Fibroblast of skin of abdomen (primary cell): ENCODE measurements at regions not wholly inside any gene's neighbourhood (a gene's known extent, or its start where the extent isn't known, plus 50 kb on each side); places are given as distances from the start of the nearest gene placed in this dataset.

Experiments used
- DNase-seq: peaks from one replicate; pipeline ENCODE4 v3.0.0-alpha.2; 2013

- DNase-seq: no peak
Observed at GRCh38 chr10:43968961-43969360, 320.3 kb upstream of the ZNF32 start.

- DNase-seq: no peak
Observed at GRCh38 chr10:43968076-43968475, 319.4 kb upstream of the ZNF32 start.

- DNase-seq: no peak
Observed at GRCh38 chr10:43966571-43966965, 317.9 kb upstream of the ZNF32 start.

GRCh38 chr10:43965918-43966570, 317.4 kb upstream of the ZNF32 start:
- DNase-seq: no peak

- DNase-seq: peak; percentile 96
Observed at GRCh38 chr10:43965033-43965917, 316.6 kb upstream of the ZNF32 start.

- DNase-seq: no peak
Observed at GRCh38 chr10:43964486-43964885, 315.8 kb upstream of the ZNF32 start.

GRCh38 chr10:43963793-43964425, 315.2 kb upstream of the ZNF32 start:
- no peak for DNase-seq

GRCh38 chr10:43963379-43963778, 314.7 kb upstream of the ZNF32 start:
- DNase-seq: no peak

- DNase-seq: peak; percentile 92
Observed at GRCh38 chr10:43962346-43963191, 313.9 kb upstream of the ZNF32 start.

- DNase-seq: no peak
Observed at GRCh38 chr10:43961523-43962345, 313.1 kb upstream of the ZNF32 start.

GRCh38 chr10:43960981-43961380, 312.3 kb upstream of the ZNF32 start:
- peak; percentile 35 for DNase-seq

- DNase-seq: no peak
Observed at GRCh38 chr10:43960477-43960876, 311.8 kb upstream of the ZNF32 start.

- DNase-seq: no peak
Observed at GRCh38 chr10:43960135-43960415, 311.4 kb upstream of the ZNF32 start.

GRCh38 chr10:43959364-43960134, 310.9 kb upstream of the ZNF32 start:
- no peak for DNase-seq

GRCh38 chr10:43958964-43959363, 310.3 kb upstream of the ZNF32 start:
- no peak for DNase-seq

GRCh38 chr10:43958071-43958432, 309.4 kb upstream of the ZNF32 start:
- no peak for DNase-seq

GRCh38 chr10:43957267-43958070, 308.8 kb upstream of the ZNF32 start:
- no peak for DNase-seq

GRCh38 chr10:43955978-43956377, 307.3 kb upstream of the ZNF32 start:
- DNase-seq: no peak

GRCh38 chr10:43955002-43955596, 306.4 kb upstream of the ZNF32 start:
- DNase-seq: no peak

- no peak for DNase-seq
Observed at GRCh38 chr10:43953672-43954071, 305.0 kb upstream of the ZNF32 start.
